ENCODE measurements at regions not wholly inside any gene's neighbourhood (a gene's known extent, or its start where the extent isn't known, plus 50 kb on each side); places are given as distances from the start of the nearest gene placed in this dataset.
"Not testable (repeated sequence)": the region's sequence is repeated elsewhere in the genome, so short reads cannot be mapped to it uniquely, and the experiment has no call there.

DNA sequence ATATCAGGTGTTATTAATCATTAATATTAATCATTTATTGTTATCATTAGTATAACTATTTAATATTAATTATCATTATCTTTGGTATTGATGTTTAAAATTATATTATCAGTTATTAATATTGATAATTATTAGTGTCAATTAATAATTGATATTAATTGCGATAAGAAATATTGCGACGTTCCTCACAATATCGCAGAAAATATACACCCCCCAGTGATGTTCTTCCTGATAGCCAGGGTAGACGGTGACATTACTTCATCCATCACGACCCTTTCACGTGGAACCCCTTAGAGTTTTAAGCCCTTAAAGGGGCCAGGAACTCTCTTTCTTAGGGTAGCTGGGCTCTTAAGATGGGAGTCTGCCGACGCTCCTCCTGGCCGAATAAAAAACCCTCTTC, 98.6 kb upstream of the OSBPL11 start:
- no peak for TF ChIP-seq SPI1 (IDR thresholded peaks at IDR 0.05; ENCODE audit: borderline replicate concordance, low read depth)
- TF ChIP-seq, protein P1, sequence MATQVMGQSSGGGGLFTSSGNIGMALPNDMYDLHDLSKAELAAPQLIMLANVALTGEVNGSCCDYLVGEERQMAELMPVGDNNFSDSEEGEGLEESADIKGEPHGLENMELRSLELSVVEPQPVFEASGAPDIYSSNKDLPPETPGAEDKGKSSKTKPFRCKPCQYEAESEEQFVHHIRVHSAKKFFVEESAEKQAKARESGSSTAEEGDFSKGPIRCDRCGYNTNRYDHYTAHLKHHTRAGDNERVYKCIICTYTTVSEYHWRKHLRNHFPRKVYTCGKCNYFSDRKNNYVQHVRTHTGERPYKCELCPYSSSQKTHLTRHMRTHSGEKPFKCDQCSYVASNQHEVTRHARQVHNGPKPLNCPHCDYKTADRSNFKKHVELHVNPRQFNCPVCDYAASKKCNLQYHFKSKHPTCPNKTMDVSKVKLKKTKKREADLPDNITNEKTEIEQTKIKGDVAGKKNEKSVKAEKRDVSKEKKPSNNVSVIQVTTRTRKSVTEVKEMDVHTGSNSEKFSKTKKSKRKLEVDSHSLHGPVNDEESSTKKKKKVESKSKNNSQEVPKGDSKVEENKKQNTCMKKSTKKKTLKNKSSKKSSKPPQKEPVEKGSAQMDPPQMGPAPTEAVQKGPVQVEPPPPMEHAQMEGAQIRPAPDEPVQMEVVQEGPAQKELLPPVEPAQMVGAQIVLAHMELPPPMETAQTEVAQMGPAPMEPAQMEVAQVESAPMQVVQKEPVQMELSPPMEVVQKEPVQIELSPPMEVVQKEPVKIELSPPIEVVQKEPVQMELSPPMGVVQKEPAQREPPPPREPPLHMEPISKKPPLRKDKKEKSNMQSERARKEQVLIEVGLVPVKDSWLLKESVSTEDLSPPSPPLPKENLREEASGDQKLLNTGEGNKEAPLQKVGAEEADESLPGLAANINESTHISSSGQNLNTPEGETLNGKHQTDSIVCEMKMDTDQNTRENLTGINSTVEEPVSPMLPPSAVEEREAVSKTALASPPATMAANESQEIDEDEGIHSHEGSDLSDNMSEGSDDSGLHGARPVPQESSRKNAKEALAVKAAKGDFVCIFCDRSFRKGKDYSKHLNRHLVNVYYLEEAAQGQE (IDR thresholded peaks at IDR 0.05; ENCODE audit: insufficient replicate concordance, low read depth) = no peak
- TF ChIP-seq, protein P2, sequence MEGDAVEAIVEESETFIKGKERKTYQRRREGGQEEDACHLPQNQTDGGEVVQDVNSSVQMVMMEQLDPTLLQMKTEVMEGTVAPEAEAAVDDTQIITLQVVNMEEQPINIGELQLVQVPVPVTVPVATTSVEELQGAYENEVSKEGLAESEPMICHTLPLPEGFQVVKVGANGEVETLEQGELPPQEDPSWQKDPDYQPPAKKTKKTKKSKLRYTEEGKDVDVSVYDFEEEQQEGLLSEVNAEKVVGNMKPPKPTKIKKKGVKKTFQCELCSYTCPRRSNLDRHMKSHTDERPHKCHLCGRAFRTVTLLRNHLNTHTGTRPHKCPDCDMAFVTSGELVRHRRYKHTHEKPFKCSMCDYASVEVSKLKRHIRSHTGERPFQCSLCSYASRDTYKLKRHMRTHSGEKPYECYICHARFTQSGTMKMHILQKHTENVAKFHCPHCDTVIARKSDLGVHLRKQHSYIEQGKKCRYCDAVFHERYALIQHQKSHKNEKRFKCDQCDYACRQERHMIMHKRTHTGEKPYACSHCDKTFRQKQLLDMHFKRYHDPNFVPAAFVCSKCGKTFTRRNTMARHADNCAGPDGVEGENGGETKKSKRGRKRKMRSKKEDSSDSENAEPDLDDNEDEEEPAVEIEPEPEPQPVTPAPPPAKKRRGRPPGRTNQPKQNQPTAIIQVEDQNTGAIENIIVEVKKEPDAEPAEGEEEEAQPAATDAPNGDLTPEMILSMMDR (IDR thresholded peaks at IDR 0.05; ENCODE audit: insufficient read depth, low read length) = no peak
- no peak for TF ChIP-seq POLR2AphosphoS5 (IDR thresholded peaks at IDR 0.05; ENCODE audit: low read depth)
- TF ChIP-seq GABPA (IDR thresholded peaks at IDR 0.05; ENCODE audit: low read depth) = no peak
- Histone ChIP-seq H3K4me3 (replicated peaks; ENCODE audit: insufficient read depth, low read length) (no peak overlapping the region), H3K27ac (replicated peaks) (no peak overlapping the region), H3K27me3 (ENCODE audit: insufficient read depth, poor library complexity, severe bottlenecking) (no peaks in the 10 kb centered on the region)
- no peak for DNase-seq (ENCODE audit: low read depth in 1 of 2, low spot score in 1 of 2)

- DNase-seq (ENCODE audit: low read depth in 1 of 2, low spot score in 1 of 2) = no peak
- TF ChIP-seq SPI1 (IDR thresholded peaks at IDR 0.05; ENCODE audit: borderline replicate concordance, low read depth) = no peak
- TF ChIP-seq, protein P2 (IDR thresholded peaks at IDR 0.05; ENCODE audit: insufficient read depth, low read length) = no peak
- no peak for TF ChIP-seq POLR2AphosphoS5 (IDR thresholded peaks at IDR 0.05; ENCODE audit: low read depth)
- no peak for TF ChIP-seq GABPA (IDR thresholded peaks at IDR 0.05; ENCODE audit: low read depth)
- TF ChIP-seq, protein P1 (IDR thresholded peaks at IDR 0.05; ENCODE audit: insufficient replicate concordance, low read depth) = no peak
- H3K27me3 ChIP-seq (ENCODE audit: insufficient read depth, poor library complexity, severe bottlenecking) = no peaks in the 10 kb centered on the region
- H3K4me3 ChIP-seq (replicated peaks; ENCODE audit: insufficient read depth, low read length) = no peak overlapping the region
- H3K27ac ChIP-seq (replicated peaks) = no peak overlapping the region
Observed at GRCh38 chr3:125694761-125695294, 99.5 kb upstream of the OSBPL11 start.

- Histone ChIP-seq H3K27ac (replicated peaks) (no peak overlapping the region), H3K27me3 (ENCODE audit: insufficient read depth, poor library complexity, severe bottlenecking) (no peaks in the 10 kb centered on the region), H3K4me3 (replicated peaks; ENCODE audit: insufficient read depth, low read length) (no peak overlapping the region)
- TF ChIP-seq, protein P1 (IDR thresholded peaks at IDR 0.05; ENCODE audit: insufficient replicate concordance, low read depth) = no peak
- TF ChIP-seq GABPA (IDR thresholded peaks at IDR 0.05; ENCODE audit: low read depth) (no peak), SPI1 (IDR thresholded peaks at IDR 0.05; ENCODE audit: borderline replicate concordance, low read depth) (no peak), POLR2AphosphoS5 (IDR thresholded peaks at IDR 0.05; ENCODE audit: low read depth) (no peak)
- TF ChIP-seq, protein P2 (IDR thresholded peaks at IDR 0.05; ENCODE audit: insufficient read depth, low read length) = no peak
- DNase-seq (ENCODE audit: low read depth in 1 of 2, low spot score in 1 of 2) = no peak
Observed at GRCh38 chr3:125695688-125696087, 100.4 kb upstream of the OSBPL11 start.

DNA sequence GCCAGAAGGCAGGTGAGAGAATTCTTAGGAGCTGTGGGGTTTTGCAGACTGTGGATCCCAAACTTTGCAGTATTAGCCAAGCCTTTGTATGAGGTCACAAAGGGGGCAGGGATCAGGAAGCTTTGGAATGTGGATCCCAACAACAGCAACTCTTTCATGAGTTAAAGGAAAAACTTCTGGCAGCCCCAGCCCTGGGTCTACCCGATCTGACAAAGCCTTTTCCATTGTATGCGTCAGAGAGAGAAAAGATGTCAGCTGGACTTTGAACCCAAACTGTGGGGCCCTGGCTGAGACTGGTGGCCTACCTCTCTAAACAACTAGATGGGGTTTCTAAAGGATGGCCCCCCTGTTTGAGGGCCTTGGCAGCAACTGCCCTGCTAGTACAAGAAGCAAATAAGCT, 101.8 kb upstream of the OSBPL11 start:
- H3K27ac ChIP-seq (replicated peaks); DNase-seq (ENCODE audit: low read depth in 1 of 2, low spot score in 1 of 2); H3K27me3 ChIP-seq (ENCODE audit: insufficient read depth, poor library complexity, severe bottlenecking); H3K4me3 ChIP-seq (replicated peaks; ENCODE audit: insufficient read depth, low read length): not testable (repeated sequence)

DNA sequence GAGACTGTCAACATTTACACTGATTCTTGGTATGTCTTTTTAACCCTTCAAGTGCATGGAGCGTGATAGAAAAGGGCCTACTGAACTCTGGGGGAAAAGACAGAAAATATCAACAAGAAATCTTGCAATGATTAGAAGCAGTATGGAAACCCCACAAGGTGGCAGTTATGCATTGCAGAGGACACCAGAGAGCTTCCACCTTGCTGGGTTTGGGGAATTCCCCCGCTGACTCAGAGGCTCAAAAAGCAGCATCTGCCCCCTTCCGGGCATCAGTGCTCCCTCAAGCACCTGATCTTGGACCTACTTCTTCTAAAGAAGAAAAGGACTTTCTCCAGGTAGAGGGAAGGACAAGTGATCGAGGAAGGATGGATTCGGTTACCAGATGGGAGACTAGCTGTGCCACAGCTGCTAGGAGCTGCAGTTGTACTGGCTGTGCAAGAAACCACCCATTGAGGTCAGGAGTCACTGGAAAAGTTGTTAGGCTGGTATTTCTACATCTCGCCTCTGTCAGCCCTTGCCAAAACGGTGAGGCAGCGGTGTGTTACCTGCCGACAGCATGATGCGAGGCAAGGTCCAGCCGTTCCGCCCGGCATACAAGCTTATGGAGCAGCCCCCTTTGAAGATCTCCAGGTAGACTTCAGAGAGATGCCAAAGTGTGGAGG, 102.8 kb upstream of the OSBPL11 start:
- not testable (repeated sequence) for DNase-seq (ENCODE audit: low read depth in 1 of 2, low spot score in 1 of 2); H3K27ac ChIP-seq (replicated peaks); H3K27me3 ChIP-seq (ENCODE audit: insufficient read depth, poor library complexity, severe bottlenecking); H3K4me3 ChIP-seq (replicated peaks; ENCODE audit: insufficient read depth, low read length)
